HG03175 (cell line): ENCODE measurements at regions not wholly inside any gene's neighbourhood (a gene's known extent, or its start where the extent isn't known, plus 50 kb on each side); places are given as distances from the start of the nearest gene placed in this dataset.

Source experiments
- ATAC-seq: cut with Tn5 transposase; IDR thresholded peaks from one replicate; pipeline ENCODE4 v1.9.1; 2021; ENCODE audit warnings: mild to moderate bottlenecking, moderate library complexity; ENCODE audit not compliant: unreplicated experiment

- ATAC-seq, result no peak
Observed at GRCh38 chr7:28360739-28361138, 51.6 kb upstream of the CREB5 start.

DNA sequence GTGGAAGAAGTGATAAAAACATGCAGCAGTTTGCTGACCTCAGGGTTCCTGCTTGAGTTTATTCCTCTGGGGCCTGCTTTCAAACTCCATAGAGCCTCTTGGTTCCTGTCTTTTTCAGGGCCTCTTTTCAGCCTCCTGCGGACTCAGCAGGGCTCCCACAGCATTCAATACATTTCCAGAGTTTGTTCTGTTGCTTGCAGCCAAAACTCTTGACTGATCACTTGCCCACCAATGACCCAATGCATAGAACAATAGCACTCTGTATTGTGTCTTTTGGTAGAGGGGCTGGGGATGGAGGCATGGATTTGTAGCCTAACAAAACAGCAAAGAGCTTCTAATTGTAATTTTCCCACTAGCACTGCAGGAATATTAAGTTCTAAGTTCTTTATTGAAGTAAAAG is 50.8 kb upstream of the CREB5 start:
- ATAC-seq, result no peak

- no peak for ATAC-seq
Observed at GRCh38 chr7:28362182-28362581, 50.1 kb upstream of the CREB5 start.
